Superior temporal gyrus (tissue), 1 donor: ENCODE measurements at regions not wholly inside any gene's neighbourhood (a gene's known extent, or its start where the extent isn't known, plus 50 kb on each side); places are given as distances from the start of the nearest gene placed in this dataset.

Source experiments
- DNase-seq: peaks from one replicate; pipeline ENCODE4 v3.0.0-alpha.2; 2016; ENCODE audit errors: extremely low spot score

- DNase-seq, result no peak
Observed at GRCh38 chr13:31441800-31442510, 242.2 kb downstream of the B3GLCT start.

GRCh38 chr13:31442571-31442970, 242.8 kb downstream of the B3GLCT start:
- DNase-seq, result no peak

- peak; percentile 21 for DNase-seq
Observed at GRCh38 chr13:31444266-31444856, 244.6 kb downstream of the B3GLCT start.

GRCh38 chr13:31452525-31452924, 252.8 kb downstream of the B3GLCT start:
- no peak for DNase-seq

GRCh38 chr13:31455581-31455980, 255.8 kb downstream of the B3GLCT start:
- DNase-seq, result no peak

- no peak for DNase-seq
Observed at GRCh38 chr13:31456056-31456455, 256.3 kb downstream of the B3GLCT start.

- DNase-seq, result no peak
Observed at GRCh38 chr13:31460061-31460460, 260.3 kb downstream of the B3GLCT start.

- DNase-seq, result no peak
Observed at GRCh38 chr13:31461923-31462322, 262.1 kb downstream of the B3GLCT start.

GRCh38 chr13:31462766-31463165, 263.0 kb downstream of the B3GLCT start:
- DNase-seq, result no peak

- DNase-seq, result no peak
Observed at GRCh38 chr13:31468114-31468902, 268.5 kb downstream of the B3GLCT start.

GRCh38 chr13:31469377-31469776, 269.6 kb downstream of the B3GLCT start:
- no peak for DNase-seq

GRCh38 chr13:31476266-31476665, 263.1 kb upstream of the RXFP2 start:
- DNase-seq, result peak; percentile 40

- no peak for DNase-seq
Observed at GRCh38 chr13:31476753-31477152, 262.6 kb upstream of the RXFP2 start.

- no peak for DNase-seq
Observed at GRCh38 chr13:31477961-31478360, 261.4 kb upstream of the RXFP2 start.

- no peak for DNase-seq
Observed at GRCh38 chr13:31485183-31485582, 254.1 kb upstream of the RXFP2 start.

GRCh38 chr13:31485651-31486051, 253.7 kb upstream of the RXFP2 start:
- no peak for DNase-seq

GRCh38 chr13:31495336-31495735, 244.0 kb upstream of the RXFP2 start:
- no peak for DNase-seq

- no peak for DNase-seq
Observed at GRCh38 chr13:31499274-31499673, 240.1 kb upstream of the RXFP2 start.

- DNase-seq, result no peak
Observed at GRCh38 chr13:31503626-31504025, 235.7 kb upstream of the RXFP2 start.

- no peak for DNase-seq
Observed at GRCh38 chr13:31504918-31505317, 234.4 kb upstream of the RXFP2 start.

GRCh38 chr13:31512331-31512730, 227.0 kb upstream of the RXFP2 start:
- no peak for DNase-seq

- DNase-seq, result no peak
Observed at GRCh38 chr13:31514932-31515331, 224.4 kb upstream of the RXFP2 start.

GRCh38 chr13:31515427-31515826, 223.9 kb upstream of the RXFP2 start:
- DNase-seq, result peak; percentile 33
